NCI-H146 treated with DMSO at 0.1 percent for 48 hours (cell line): ENCODE measurements at regions not wholly inside any gene's neighbourhood (a gene's known extent, or its start where the extent isn't known, plus 50 kb on each side); places are given as distances from the start of the nearest gene placed in this dataset.

Experiments used
- DNase-seq: peaks from one replicate; lab custom pipeline; 2025; ENCODE audit not compliant: unreplicated experiment; lab: John Stamatoyannopoulos, UW

- no peak for DNase-seq
Measured at GRCh38 chr21:24183077-24183476, 1424.2 kb downstream of the MRPL39 start.

- no peak for DNase-seq
Measured at GRCh38 chr21:24179110-24179509, 1428.2 kb downstream of the MRPL39 start.

- DNase-seq, result no peak
Measured at GRCh38 chr21:24175106-24175505, 1432.2 kb downstream of the MRPL39 start.

GRCh38 chr21:24171736-24172135 lies 1435.5 kb downstream of the MRPL39 start:
- DNase-seq, result no peak

GRCh38 chr21:24163539-24163938 lies 1443.7 kb downstream of the MRPL39 start:
- peak; percentile 55 for DNase-seq

GRCh38 chr21:24160528-24160927 lies 1446.8 kb downstream of the MRPL39 start:
- no peak for DNase-seq

GRCh38 chr21:24153137-24153536 lies 1454.1 kb downstream of the MRPL39 start:
- DNase-seq, result no peak

- DNase-seq, result no peak
Measured at GRCh38 chr21:24150753-24151152, 1456.5 kb downstream of the MRPL39 start.

GRCh38 chr21:24148461-24148860 lies 1458.8 kb downstream of the MRPL39 start:
- DNase-seq, result no peak

- DNase-seq, result no peak
Measured at GRCh38 chr21:24147674-24148073, 1459.6 kb downstream of the MRPL39 start.

- DNase-seq, result no peak
Measured at GRCh38 chr21:24131056-24131455, 1476.2 kb downstream of the MRPL39 start.

GRCh38 chr21:24127651-24128050 lies 1479.6 kb downstream of the MRPL39 start:
- DNase-seq, result no peak

- no peak for DNase-seq
Measured at GRCh38 chr21:24123785-24124184, 1483.5 kb downstream of the MRPL39 start.

- no peak for DNase-seq
Measured at GRCh38 chr21:24118738-24119459, 1488.4 kb downstream of the MRPL39 start.

GRCh38 chr21:24115141-24115540 lies 1492.1 kb downstream of the MRPL39 start:
- DNase-seq, result no peak

- DNase-seq, result no peak
Measured at GRCh38 chr21:24112020-24112419, 1495.3 kb downstream of the MRPL39 start.

GRCh38 chr21:24110846-24111245 lies 1496.4 kb downstream of the MRPL39 start:
- DNase-seq, result no peak

GRCh38 chr21:24097181-24097580 lies 1510.1 kb downstream of the MRPL39 start:
- no peak for DNase-seq

- no peak for DNase-seq
Measured at GRCh38 chr21:24096651-24097050, 1510.6 kb downstream of the MRPL39 start.

- no peak for DNase-seq
Measured at GRCh38 chr21:24093032-24093431, 1514.2 kb downstream of the MRPL39 start.

GRCh38 chr21:24076179-24076578 lies 1531.1 kb downstream of the MRPL39 start:
- no peak for DNase-seq

GRCh38 chr21:24055696-24056095 lies 1551.6 kb downstream of the MRPL39 start:
- no peak for DNase-seq

GRCh38 chr21:24050231-24050630 lies 1557.0 kb downstream of the MRPL39 start:
- DNase-seq, result no peak
